HG03139 (cell line): ENCODE measurements at regions not wholly inside any gene's neighbourhood (a gene's known extent, or its start where the extent isn't known, plus 50 kb on each side); places are given as distances from the start of the nearest gene placed in this dataset.
"Not testable (repeated sequence)": the region's sequence is repeated elsewhere in the genome, so short reads cannot be mapped to it uniquely, and the experiment has no call there.

Experiments
- ATAC-seq: cut with Tn5 transposase; IDR thresholded peaks from one replicate; pipeline ENCODE4 v1.9.1; 2021; ENCODE audit not compliant: unreplicated experiment

GRCh38 chr2:220569112-220569897 lies 941.9 kb downstream of the SLC4A3 start:
- no peak for ATAC-seq

GRCh38 chr2:220572385-220572784 lies 945.0 kb downstream of the SLC4A3 start:
- no peak for ATAC-seq

- ATAC-seq, result no peak
Measured at GRCh38 chr2:220574038-220574437, 946.6 kb downstream of the SLC4A3 start.

GRCh38 chr2:220575963-220576362 lies 948.5 kb downstream of the SLC4A3 start:
- ATAC-seq, result no peak

GRCh38 chr2:220579452-220579851 lies 952.0 kb downstream of the SLC4A3 start:
- no peak for ATAC-seq

- ATAC-seq, result no peak
Measured at GRCh38 chr2:220580113-220580512, 952.7 kb downstream of the SLC4A3 start.

GRCh38 chr2:220583725-220584124 lies 956.3 kb downstream of the SLC4A3 start:
- no peak for ATAC-seq

- no peak for ATAC-seq
Measured at GRCh38 chr2:220585241-220585640, 957.8 kb downstream of the SLC4A3 start.

- ATAC-seq, result no peak
Measured at GRCh38 chr2:220586980-220587530, 959.6 kb downstream of the SLC4A3 start.

GRCh38 chr2:220588148-220588547 lies 960.7 kb downstream of the SLC4A3 start:
- no peak for ATAC-seq

GRCh38 chr2:220590476-220590875 lies 963.0 kb downstream of the SLC4A3 start:
- no peak for ATAC-seq

GRCh38 chr2:220593526-220593925 lies 966.1 kb downstream of the SLC4A3 start:
- no peak for ATAC-seq

- no peak for ATAC-seq
Measured at GRCh38 chr2:220601674-220602073, 970.4 kb downstream of the EPHA4 start.

GRCh38 chr2:220613004-220613403 lies 959.1 kb downstream of the EPHA4 start:
- not testable (repeated sequence) for ATAC-seq

GRCh38 chr2:220614064-220614463 lies 958.0 kb downstream of the EPHA4 start:
- no peak for ATAC-seq

GRCh38 chr2:220619525-220620220 lies 952.4 kb downstream of the EPHA4 start:
- no peak for ATAC-seq

- ATAC-seq, result no peak
Measured at GRCh38 chr2:220626603-220627002, 945.5 kb downstream of the EPHA4 start.

GRCh38 chr2:220628252-220628651 lies 943.9 kb downstream of the EPHA4 start:
- ATAC-seq, result no peak

- ATAC-seq, result no peak
Measured at GRCh38 chr2:220641137-220641536, 931.0 kb downstream of the EPHA4 start.

GRCh38 chr2:220646424-220646823 lies 925.7 kb downstream of the EPHA4 start:
- no peak for ATAC-seq

GRCh38 chr2:220648628-220649027 lies 923.5 kb downstream of the EPHA4 start:
- ATAC-seq, result no peak

GRCh38 chr2:220653776-220654175 lies 918.3 kb downstream of the EPHA4 start:
- no peak for ATAC-seq
